ENCODE measurements at regions not wholly inside any gene's neighbourhood (a gene's known extent, or its start where the extent isn't known, plus 50 kb on each side); places are given as distances from the start of the nearest gene placed in this dataset.

GRCh38 chr18:24941174-24941951 is 410.6 kb downstream of the ZNF521 start:
- no peak for DNase-seq

GRCh38 chr18:24942144-24942543 is 409.8 kb downstream of the ZNF521 start:
- no peak for DNase-seq

- peak; percentile 18 for DNase-seq
These were observed 404.3 kb downstream of the ZNF521 start for GRCh38 chr18:24947521-24948305.

GRCh38 chr18:24949908-24950307 is 402.1 kb downstream of the ZNF521 start:
- DNase-seq: no peak

- no peak for DNase-seq
These were observed 397.6 kb downstream of the ZNF521 start for GRCh38 chr18:24954341-24954740.

GRCh38 chr18:24958001-24958400 is 394.0 kb downstream of the ZNF521 start:
- no peak for DNase-seq

- no peak for DNase-seq
These were observed 392.9 kb downstream of the ZNF521 start for GRCh38 chr18:24959051-24959476.

GRCh38 chr18:24964216-24964615 is 387.8 kb downstream of the ZNF521 start:
- no peak for DNase-seq

- peak; percentile 94 for DNase-seq
These were observed 383.7 kb downstream of the ZNF521 start for GRCh38 chr18:24968238-24968775.

GRCh38 chr18:24972577-24972976 is 379.4 kb downstream of the ZNF521 start:
- no peak for DNase-seq

GRCh38 chr18:24974431-24974830 is 377.5 kb downstream of the ZNF521 start:
- DNase-seq: peak; percentile 19

GRCh38 chr18:24975496-24976372 is 376.2 kb downstream of the ZNF521 start:
- DNase-seq: no peak

- DNase-seq: no peak
These were observed 375.5 kb downstream of the ZNF521 start for GRCh38 chr18:24976502-24976901.

GRCh38 chr18:24979235-24979634 is 372.7 kb downstream of the ZNF521 start:
- DNase-seq: no peak

- DNase-seq: peak; percentile 56
These were observed 369.1 kb downstream of the ZNF521 start for GRCh38 chr18:24982831-24983230.

- no peak for DNase-seq
These were observed 368.3 kb downstream of the ZNF521 start for GRCh38 chr18:24983566-24984139.

- DNase-seq: peak; percentile 62
These were observed 366.4 kb downstream of the ZNF521 start for GRCh38 chr18:24985586-24985985.

- DNase-seq: peak; percentile 45
These were observed 365.2 kb downstream of the ZNF521 start for GRCh38 chr18:24986666-24987302.

- DNase-seq: peak; percentile 83
These were observed 364.4 kb downstream of the ZNF521 start for GRCh38 chr18:24987303-24988252.

GRCh38 chr18:24988253-24988840 is 363.6 kb downstream of the ZNF521 start:
- no peak for DNase-seq

All from fibroblast of skin of abdomen (primary cell).